Esophagus squamous epithelium (tissue), 4 donors: ENCODE measurements at regions not wholly inside any gene's neighbourhood (a gene's known extent, or its start where the extent isn't known, plus 50 kb on each side); places are given as distances from the start of the nearest gene placed in this dataset.

ENCODE experiments used
- POLR2A ChIP-seq, 4 donors: fragments of 450-650 bp; IDR thresholded peaks; one replicate each; pipeline ENCODE4 v1.6.1; 2017; ENCODE audit warnings: antibody characterized with exemption in 4 of 4, mild to moderate bottlenecking in 4 of 4, moderate library complexity in 3 of 4
- TF ChIP-seq, protein P1 (sequence below), 6 experiments: fragments of 450-650 bp in 4 of 6; fragments of 200-600 bp in 2 of 6; sonication (generic) in 2 of 6; IDR thresholded peaks; one replicate each; pipeline ENCODE4 v1.5.1; 2016 to 2019; ENCODE audit warnings: antibody characterized with exemption in 6 of 6, mild to moderate bottlenecking in 4 of 6, moderate library complexity in 4 of 6

DNA sequence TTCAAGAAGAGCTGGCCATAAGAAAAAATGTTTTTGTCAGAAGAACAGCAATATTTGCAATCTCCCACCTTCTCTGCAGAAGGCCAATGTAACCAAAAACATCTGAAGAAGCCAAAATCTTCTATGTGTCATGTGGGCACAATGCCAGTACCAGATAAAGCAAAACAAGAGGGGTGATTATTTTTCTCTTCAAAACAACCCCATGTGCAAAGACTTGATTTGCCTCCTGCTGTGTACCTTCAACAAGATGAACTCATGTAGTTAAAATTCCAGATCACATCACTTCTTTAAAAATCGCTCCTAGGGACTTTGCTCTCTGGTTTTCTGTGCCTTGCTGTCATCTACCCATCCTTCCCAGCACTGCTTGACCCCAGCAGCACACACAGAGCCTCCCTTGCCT is 134.0 kb upstream of the MAP3K1 start:
- TF ChIP-seq, protein P1, sequence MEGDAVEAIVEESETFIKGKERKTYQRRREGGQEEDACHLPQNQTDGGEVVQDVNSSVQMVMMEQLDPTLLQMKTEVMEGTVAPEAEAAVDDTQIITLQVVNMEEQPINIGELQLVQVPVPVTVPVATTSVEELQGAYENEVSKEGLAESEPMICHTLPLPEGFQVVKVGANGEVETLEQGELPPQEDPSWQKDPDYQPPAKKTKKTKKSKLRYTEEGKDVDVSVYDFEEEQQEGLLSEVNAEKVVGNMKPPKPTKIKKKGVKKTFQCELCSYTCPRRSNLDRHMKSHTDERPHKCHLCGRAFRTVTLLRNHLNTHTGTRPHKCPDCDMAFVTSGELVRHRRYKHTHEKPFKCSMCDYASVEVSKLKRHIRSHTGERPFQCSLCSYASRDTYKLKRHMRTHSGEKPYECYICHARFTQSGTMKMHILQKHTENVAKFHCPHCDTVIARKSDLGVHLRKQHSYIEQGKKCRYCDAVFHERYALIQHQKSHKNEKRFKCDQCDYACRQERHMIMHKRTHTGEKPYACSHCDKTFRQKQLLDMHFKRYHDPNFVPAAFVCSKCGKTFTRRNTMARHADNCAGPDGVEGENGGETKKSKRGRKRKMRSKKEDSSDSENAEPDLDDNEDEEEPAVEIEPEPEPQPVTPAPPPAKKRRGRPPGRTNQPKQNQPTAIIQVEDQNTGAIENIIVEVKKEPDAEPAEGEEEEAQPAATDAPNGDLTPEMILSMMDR (IDR thresholded peaks at IDR 0.05), result no peak
- TF ChIP-seq POLR2A (IDR thresholded peaks at IDR 0.05), result no peak
